ENCODE measurements at regions not wholly inside any gene's neighbourhood (a gene's known extent, or its start where the extent isn't known, plus 50 kb on each side); places are given as distances from the start of the nearest gene placed in this dataset.

DNA sequence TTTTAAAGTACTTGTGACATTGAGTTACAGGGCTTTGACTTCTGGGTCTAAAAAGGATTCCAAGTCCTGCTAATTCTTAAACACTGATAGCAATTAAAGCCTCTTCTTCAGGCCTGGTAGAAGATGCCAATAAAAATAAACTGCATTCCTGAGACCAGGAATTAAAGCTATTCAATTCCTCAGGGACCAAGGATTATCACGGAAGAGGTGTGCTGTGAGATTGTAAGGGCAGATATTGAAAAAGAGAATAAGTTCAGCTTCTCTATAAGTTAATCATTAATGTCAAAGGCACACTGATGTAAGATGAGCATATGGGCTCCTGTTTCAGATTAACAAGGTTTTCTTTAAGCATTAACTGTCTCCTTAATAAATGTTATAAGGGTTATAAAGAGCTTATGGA is 611.3 kb downstream of the SI start:
- Histone ChIP-seq H3K27ac (ENCODE audit: low read length in 2 of 2) (no peak overlapping the region), H2AFZ (ENCODE audit: insufficient read depth, low read depth, low read length, poor library complexity, severe bottlenecking) (no peak overlapping the region), H3K4me3 (ENCODE audit: control extremely low read depth in 1 of 5, extremely low read depth in 1 of 5, insufficient read depth in 1 of 5, low read depth in 2 of 5, low read length in 4 of 5) (no peak overlapping the region), H3K9me3 (ENCODE audit: control extremely low read depth in 1 of 3, control insufficient read depth in 2 of 3, insufficient read depth in 1 of 3, low read length in 2 of 3) (no peaks in the 10 kb centered on the region), H4K20me1 (ENCODE audit: control insufficient read depth, insufficient read depth, low read length, poor library complexity, severe bottlenecking) (no peaks in the 10 kb centered on the region), H3K27me3 (replicated peaks in 1 of 4; ENCODE audit: control extremely low read depth in 1 of 4, control insufficient read depth in 3 of 4, insufficient read depth in 4 of 4, low read length in 3 of 4) (no peaks in the 10 kb centered on the region), H3K4me2 (replicated peaks; ENCODE audit: low read depth, low read length, poor library complexity, severe bottlenecking) (no peak overlapping the region), H3K79me2 (ENCODE audit: control insufficient read depth, insufficient read depth, low read length) (no peaks in the 10 kb centered on the region), H3K4me1 (ENCODE audit: control insufficient read depth in 2 of 2, insufficient read depth in 2 of 2, low read length in 2 of 2) (no peaks in the 10 kb centered on the region), H3K36me3 (replicated peaks in 1 of 2; ENCODE audit: control extremely low read depth in 1 of 2, control insufficient read depth in 1 of 2, extremely low read depth in 1 of 2, insufficient read depth in 2 of 2, low read length in 1 of 2) (no peaks in the 10 kb centered on the region), H3K9ac (ENCODE audit: low read length) (no peak overlapping the region)
- Mint-ChIP-seq H3K4me1 (no peaks in the 10 kb centered on the region), H3K27ac (no peak overlapping the region), H3K27me3 (no peaks in the 10 kb centered on the region), H3K4me3 (no peak overlapping the region), H3K9me3 (ENCODE audit: insufficient read depth) (peaks cover 3% of the 10 kb centered on the region)
- no peak for TF ChIP-seq EZH2 (IDR thresholded peaks at IDR 0.05; ENCODE audit: borderline replicate concordance, insufficient read depth, low read depth, low read length, poor library complexity, severe bottlenecking)
- TF ChIP-seq, protein P1, sequence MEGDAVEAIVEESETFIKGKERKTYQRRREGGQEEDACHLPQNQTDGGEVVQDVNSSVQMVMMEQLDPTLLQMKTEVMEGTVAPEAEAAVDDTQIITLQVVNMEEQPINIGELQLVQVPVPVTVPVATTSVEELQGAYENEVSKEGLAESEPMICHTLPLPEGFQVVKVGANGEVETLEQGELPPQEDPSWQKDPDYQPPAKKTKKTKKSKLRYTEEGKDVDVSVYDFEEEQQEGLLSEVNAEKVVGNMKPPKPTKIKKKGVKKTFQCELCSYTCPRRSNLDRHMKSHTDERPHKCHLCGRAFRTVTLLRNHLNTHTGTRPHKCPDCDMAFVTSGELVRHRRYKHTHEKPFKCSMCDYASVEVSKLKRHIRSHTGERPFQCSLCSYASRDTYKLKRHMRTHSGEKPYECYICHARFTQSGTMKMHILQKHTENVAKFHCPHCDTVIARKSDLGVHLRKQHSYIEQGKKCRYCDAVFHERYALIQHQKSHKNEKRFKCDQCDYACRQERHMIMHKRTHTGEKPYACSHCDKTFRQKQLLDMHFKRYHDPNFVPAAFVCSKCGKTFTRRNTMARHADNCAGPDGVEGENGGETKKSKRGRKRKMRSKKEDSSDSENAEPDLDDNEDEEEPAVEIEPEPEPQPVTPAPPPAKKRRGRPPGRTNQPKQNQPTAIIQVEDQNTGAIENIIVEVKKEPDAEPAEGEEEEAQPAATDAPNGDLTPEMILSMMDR (IDR thresholded peaks at IDR 0.05): no peak
- ATAC-seq (ENCODE audit: low read depth) (no peak), DNase-seq (no peak)
- WGBS (ENCODE audit: insufficient coverage): 100% methylated on average over 1 of the region's 1 CpG
- intact Hi-C loops (cut with micrococcal nuclease): no loop called here
- ChIA-PET POLR2A (no interaction called here), CTCF (no interaction called here)

DNA sequence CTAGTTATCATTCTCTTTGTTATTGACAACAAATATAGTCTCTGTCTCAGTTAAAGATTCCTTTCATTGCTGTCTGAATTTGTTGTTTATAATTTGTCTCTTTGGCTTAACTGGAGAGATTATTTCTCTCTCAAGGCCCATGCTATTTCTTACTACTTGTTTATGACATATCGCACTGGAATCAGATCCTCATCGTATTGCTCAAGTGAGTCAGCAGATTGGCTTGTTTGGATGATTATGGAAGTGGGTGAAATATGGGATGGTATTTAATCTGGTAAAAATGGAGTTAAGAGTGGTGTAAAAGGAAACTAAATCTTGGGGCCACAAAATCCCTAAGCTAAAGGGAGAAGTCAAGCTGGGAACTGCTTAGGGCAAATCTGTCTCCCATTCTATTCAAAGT is 613.1 kb downstream of the SI start:
- H3K9ac ChIP-seq (ENCODE audit: low read length): no peak overlapping the region
- no peaks in the 10 kb centered on the region for H3K36me3 ChIP-seq (replicated peaks in 1 of 2; ENCODE audit: control extremely low read depth in 1 of 2, control insufficient read depth in 1 of 2, extremely low read depth in 1 of 2, insufficient read depth in 2 of 2, low read length in 1 of 2)
- H3K4me2 ChIP-seq (replicated peaks; ENCODE audit: low read depth, low read length, poor library complexity, severe bottlenecking): no peak overlapping the region
- CTCF ChIA-PET: no interaction called here
- WGBS (ENCODE audit: insufficient coverage): no CpG with 5 or more reads among the region's 2 CpGs
- Mint-ChIP-seq H3K4me3 (no peak overlapping the region), H3K27ac (no peak overlapping the region), H3K9me3 (ENCODE audit: insufficient read depth) (peaks cover under 1% of the 10 kb centered on the region), H3K4me1 (no peaks in the 10 kb centered on the region), H3K27me3 (no peaks in the 10 kb centered on the region)
- POLR2A ChIA-PET: no interaction called here
- no peaks in the 10 kb centered on the region for H3K79me2 ChIP-seq (ENCODE audit: control insufficient read depth, insufficient read depth, low read length)
- H4K20me1 ChIP-seq (ENCODE audit: control insufficient read depth, insufficient read depth, low read length, poor library complexity, severe bottlenecking): no peaks in the 10 kb centered on the region
- no peaks in the 10 kb centered on the region for H3K27me3 ChIP-seq (replicated peaks in 1 of 4; ENCODE audit: control extremely low read depth in 1 of 4, control insufficient read depth in 3 of 4, insufficient read depth in 4 of 4, low read length in 3 of 4)
- ATAC-seq (ENCODE audit: low read depth): no peak
- TF ChIP-seq, protein P1 (IDR thresholded peaks at IDR 0.05): no peak
- no peak for TF ChIP-seq EZH2 (IDR thresholded peaks at IDR 0.05; ENCODE audit: borderline replicate concordance, insufficient read depth, low read depth, low read length, poor library complexity, severe bottlenecking)
- H3K4me3 ChIP-seq (ENCODE audit: control extremely low read depth in 1 of 5, extremely low read depth in 1 of 5, insufficient read depth in 1 of 5, low read depth in 2 of 5, low read length in 4 of 5): no peak overlapping the region
- DNase-seq: no peak
- H2AFZ ChIP-seq (ENCODE audit: insufficient read depth, low read depth, low read length, poor library complexity, severe bottlenecking): no peak overlapping the region
- intact Hi-C loops (cut with micrococcal nuclease): no loop called here
- no peak overlapping the region for H3K27ac ChIP-seq (ENCODE audit: low read length in 2 of 2)
- H3K9me3 ChIP-seq (ENCODE audit: control extremely low read depth in 1 of 3, control insufficient read depth in 2 of 3, insufficient read depth in 1 of 3, low read length in 2 of 3): no peaks in the 10 kb centered on the region
- H3K4me1 ChIP-seq (ENCODE audit: control insufficient read depth in 2 of 2, insufficient read depth in 2 of 2, low read length in 2 of 2): no peaks in the 10 kb centered on the region

Data from B cell (primary cell).